NOMO-1 (cell line): ENCODE measurements at regions not wholly inside any gene's neighbourhood (a gene's known extent, or its start where the extent isn't known, plus 50 kb on each side); places are given as distances from the start of the nearest gene placed in this dataset.

Experiments used
- DNase-seq, 2 experiments: peaks; one replicate each; lab custom pipeline; 2025; ENCODE audit not compliant: unreplicated experiment in 2 of 2; lab: John Stamatoyannopoulos, UW

DNA sequence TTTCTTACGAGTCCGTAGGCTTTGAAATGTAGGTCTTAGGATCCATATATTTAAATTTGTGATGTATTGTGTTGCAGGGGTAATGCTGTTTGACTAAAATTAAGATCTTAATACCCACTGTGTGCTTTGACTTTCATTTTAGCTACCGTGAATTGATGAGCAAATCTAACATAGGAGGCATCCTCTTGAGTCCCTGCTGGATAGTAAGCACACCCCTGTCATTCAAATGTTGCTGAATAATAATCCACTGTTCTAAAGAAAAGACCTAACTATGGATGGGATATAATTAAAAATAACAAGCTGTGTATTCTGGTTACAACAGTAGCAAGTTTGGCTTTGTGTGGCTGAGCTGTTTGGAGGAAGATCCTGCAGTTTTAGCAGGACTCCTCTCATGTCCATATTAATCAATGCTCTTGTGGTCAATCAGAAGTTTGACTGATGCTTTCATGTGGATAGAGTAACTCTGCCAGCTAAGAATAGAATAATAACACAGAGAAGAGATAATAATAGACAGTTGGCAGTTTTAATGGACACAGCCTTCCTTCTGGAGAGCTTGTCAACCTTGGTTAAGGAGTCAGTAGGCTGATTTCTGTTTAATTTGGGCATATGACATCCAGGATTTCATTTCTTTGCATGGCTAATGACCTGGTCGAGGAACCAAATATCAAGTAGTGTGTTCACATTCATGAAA lies 148.1 kb upstream of the MIS18BP1 start:
- DNase-seq = no peak

DNA sequence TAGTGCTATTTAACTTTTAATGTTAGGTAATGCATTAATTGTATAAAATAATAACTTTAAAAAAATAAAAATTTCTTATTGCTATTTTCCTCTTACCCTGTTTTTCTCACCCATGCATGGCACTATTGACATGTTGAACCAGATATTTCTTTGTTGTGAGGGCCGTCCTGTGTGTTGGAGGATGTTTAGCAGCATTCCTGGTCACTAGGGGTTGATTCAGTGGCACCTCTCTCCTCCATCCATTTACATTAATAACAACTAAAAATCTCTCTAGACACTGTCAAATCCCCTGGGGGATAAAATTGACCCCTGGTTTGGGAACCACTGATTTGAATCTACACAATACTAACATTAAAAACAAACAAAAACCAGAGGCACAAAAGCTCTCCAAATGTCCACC lies 147.5 kb upstream of the MIS18BP1 start:
- no peak for DNase-seq

DNA sequence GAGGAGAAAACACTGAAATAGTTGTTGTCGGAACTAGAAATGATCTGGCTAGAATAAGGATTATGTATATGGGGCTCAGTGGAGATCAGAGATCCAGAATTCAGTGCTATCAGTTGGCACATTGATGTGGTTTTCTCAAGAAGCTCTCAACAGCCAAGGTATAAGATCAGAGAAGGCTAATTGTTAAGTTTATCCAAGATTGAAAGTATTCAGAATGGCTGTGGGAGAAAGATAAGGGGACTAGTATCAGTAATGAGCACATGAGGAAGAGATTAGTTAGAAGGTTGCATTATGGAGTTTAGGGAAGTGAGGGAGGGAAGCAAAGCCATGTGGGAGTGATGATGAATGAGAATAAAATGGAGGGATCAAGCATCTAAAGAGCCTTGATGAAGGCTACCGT lies 128.1 kb upstream of the MIS18BP1 start:
- no peak for DNase-seq

- no peak for DNase-seq
Measured at GRCh38 chr14:45377166-45377565, 124.2 kb upstream of the MIS18BP1 start.

GRCh38 chr14:45373877-45374276 lies 120.9 kb upstream of the MIS18BP1 start:
- no peak for DNase-seq

GRCh38 chr14:45364565-45365156 lies 111.7 kb upstream of the MIS18BP1 start:
- DNase-seq = no peak

GRCh38 chr14:45362505-45362904 lies 109.5 kb upstream of the MIS18BP1 start:
- no peak for DNase-seq

DNA sequence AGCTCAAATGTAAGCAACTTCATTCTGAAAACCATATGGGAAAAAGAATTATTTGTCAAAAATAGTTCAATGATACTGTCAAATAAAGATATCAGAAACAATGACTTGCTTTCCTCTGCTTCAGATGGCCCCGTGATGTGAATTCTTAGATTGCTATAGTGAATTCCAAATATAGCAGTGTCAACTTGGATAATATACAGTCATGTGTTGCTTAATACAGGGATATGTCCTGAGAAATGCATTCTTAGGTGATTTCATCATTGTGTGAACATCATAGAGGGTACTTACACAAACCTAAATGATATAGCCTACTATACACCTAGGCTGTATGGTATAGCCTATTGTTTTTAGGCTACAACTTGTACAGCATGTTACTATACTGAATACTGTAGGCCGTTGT lies 108.7 kb upstream of the MIS18BP1 start:
- DNase-seq = no peak

DNA sequence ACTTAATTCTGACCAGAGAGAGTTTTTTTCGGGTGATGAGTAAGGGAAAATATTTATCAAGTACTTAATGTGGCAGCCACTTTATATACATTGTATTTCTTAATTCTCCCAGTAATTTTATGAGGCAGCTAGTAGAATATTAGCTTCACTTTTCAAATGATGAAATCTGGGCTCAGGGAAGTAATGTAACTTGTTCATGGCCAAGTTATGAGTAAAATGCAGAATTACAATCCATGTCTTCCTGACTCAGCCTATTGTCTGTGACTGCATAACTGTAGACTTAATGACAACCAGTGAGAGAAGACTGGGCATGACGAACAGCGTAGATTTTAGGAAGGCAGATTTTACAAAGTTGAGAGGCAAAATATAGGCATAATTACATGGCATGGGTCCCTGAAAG lies 106.7 kb upstream of the MIS18BP1 start:
- no peak for DNase-seq

GRCh38 chr14:45332360-45332988 lies 79.5 kb upstream of the MIS18BP1 start:
- DNase-seq = no peak

- DNase-seq = no peak
Measured at GRCh38 chr14:45308745-45309397, 55.9 kb upstream of the MIS18BP1 start.
